ENCODE measurements at regions not wholly inside any gene's neighbourhood (a gene's known extent, or its start where the extent isn't known, plus 50 kb on each side); places are given as distances from the start of the nearest gene placed in this dataset.

DNA sequence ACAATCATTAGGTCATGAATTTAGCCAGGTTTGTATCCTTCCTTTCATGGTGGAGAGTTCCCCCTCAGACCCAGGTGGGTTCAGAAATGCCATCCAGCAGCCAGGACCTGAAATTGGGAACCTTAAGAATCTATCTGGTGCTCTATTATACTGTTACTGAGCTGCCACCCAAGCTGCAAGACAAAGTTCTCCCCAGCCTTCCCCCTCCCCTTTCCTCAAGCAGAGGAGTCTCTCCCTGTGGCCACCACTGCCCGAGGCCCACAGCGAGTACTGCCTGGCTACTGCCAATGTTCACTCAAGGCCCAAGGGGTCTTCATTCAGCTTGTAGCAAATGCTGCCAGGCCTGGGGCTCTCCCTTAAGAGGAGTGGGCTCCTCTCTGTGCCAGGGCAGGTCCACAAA is 133.8 kb downstream of the TMEM38B start:
- DNase-seq = no peak

DNA sequence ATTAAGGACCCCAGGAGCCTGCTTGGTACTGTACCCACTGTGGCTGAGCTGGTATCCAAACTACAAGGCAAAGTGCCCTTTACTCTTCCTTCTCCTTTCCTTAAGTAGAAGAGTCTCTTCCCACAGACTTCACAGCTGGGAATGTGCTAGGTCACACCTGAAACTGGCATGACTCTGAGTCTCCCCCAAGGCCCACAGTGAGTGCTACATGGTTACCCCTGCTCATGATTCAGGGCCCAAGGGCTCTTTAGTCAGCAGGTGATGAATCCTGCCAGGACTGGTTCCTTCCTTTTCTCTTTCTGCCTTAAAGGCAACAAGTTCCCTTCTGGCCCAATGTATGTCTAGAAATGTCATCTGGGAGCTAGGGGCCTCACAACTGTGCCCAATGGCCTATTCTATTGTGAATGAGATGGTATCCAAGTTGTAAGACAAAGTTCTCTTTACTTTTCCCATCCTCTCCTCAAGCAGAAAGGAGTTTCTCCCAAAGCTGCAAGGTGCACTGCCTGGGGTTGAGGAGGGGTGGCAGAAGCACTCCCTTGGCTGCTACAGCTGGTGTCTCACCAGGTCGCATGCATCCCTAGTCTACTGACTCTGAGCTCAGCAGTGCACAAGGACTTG is 134.4 kb downstream of the TMEM38B start:
- no peak for DNase-seq

DNA sequence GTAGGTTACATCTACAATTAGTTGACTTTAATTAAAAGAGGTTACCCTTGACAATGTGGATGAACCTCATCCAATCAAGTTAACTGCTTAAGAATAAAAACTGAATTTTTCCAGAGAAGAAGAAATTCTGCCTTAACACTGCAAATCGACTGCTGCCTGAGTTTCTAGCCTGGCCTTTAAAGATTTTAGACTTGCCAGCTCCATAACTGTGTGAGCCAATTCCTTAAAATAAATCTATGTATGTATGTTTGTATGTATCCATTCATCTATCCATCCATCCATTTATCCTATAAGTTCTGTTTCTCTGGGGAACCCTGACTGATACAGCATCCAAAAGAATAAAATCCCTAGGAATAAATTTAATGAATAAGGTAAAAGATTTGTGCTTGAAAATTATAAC is 136.1 kb downstream of the TMEM38B start:
- no peak for DNase-seq

DNA sequence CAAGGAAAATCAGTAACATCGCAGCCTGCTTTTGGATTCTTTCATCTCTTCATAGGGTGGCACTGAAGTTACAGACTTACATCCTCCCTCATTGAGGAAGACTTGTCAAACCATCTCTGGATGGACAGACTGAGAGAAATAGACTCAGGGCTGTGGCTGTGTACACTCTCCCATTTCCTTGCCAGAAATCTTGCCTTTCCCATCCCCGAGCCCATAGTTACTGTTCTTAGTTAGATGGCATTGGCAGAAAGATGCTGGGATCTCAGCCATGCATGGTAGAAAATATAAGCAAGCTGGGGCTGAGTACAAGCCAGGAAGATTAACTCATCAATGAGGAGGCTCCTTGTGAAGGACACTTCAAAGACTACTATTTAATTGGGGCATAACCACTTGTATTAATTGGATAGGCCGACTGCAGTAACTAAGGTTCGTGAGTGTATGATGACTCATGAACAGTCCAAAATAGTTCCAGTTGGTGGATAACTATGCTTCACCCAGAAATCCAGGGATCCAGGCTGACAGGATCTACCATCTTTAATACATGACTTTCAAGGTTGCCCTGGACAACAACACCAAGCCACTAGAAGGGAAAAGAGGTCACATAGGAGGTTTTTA is 137.9 kb downstream of the TMEM38B start:
- DNase-seq = no peak

DNA sequence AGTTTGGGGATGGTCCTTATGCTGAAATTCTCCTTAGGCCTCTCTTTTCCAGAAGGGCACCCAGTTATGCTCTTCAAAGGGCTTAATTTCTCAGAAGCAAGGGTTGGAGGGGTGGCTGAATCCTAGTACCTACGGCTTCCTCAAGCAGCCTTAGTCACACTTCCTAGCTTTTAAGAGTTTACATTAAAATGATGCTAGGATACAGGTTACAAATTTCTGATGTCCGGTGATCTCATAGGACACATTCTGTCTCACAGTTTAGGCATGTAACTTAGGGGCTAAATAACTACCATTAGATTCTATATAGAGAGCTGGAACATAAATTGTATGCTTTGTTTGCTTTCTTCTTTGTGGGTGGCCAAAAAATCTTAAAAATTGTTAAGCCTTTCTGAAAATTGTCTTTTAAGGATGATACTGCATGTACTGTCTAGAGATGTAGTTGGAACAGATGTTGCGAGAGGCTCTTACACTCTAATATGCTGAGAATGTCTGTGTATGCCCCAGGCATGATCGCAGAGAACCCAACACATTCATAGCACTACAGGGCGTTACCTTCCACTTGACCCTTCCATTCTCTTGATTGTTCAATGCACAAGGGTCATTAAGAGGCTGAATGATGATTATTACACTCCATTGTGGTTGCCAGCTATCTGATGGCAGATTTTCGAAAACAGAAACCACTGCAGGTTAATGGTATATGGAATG is 139.1 kb downstream of the TMEM38B start:
- no peak for DNase-seq

DNA sequence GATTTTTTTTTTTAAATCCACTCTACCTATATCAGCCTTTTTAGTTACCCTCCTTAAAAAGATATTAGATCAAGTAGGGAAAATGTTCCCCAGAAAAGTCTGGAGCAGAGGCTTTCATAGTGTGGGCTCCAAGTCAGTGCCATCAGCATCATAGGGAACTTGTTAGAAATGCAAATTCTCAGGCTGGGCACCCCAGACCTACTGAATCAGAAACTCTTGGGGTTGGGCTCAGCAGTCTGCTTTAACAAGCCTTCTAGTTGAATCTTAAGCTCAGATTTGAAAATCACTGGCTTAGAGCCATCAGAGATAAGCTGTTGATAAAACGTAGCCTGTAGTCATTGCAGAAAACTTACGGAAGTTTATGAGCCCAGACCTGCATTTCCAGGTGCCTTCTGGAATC is 140.1 kb downstream of the TMEM38B start:
- no peak for DNase-seq

DNA sequence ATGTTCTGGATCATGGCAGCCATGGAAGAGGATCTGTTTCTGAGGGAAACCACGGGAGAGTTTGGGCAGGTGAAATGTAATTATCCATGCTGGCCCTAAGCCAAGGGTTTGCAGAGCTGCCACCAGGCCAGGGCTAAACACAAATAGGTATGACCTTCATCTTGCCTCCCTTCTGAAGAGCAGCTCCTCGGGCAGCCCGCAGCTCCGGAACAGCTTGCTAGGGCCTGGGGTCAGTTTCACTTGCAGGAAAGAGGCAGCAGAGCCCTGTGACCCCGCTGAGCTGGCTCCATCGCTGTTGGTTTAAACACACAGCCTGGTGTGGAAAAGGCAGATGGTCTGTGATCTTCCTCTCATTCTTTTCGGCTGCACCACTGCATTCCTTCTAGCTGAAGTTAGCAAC is 141.4 kb downstream of the TMEM38B start:
- DNase-seq = peak; percentile 42

DNA sequence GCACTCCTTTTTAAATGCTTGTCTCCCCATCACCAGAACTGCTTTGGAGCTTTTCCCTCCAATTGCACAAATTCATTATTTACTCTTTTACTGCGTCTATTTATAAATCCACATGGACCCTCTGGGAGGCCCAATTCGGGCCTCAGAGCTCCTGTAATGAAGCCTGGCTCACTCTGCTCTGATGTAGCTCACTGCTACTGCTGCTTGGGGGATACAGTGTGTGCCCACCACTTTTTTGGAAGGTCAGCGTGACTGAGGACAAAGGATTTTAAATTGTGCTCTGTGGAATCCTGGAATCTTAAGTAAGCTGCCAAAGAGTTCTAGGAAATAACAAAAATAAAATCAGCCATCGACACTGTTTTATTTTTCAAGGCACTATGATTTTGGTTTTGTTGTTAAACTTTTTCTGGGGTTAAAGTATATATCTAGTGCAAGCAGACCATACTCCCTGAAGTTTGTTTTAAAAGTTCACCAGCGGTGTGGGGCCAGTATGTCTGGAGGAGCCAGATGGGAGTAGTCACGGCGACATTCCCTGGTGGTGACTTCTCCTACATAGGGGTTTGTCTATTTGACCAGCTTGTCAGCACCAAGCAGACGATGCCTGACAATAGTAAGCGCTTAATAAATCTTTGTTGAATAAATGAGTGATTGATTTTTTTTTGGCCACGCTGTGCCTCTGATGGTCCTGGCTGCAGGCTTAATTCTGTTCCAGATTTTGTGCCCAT is 142.8 kb downstream of the TMEM38B start:
- DNase-seq = no peak

DNA sequence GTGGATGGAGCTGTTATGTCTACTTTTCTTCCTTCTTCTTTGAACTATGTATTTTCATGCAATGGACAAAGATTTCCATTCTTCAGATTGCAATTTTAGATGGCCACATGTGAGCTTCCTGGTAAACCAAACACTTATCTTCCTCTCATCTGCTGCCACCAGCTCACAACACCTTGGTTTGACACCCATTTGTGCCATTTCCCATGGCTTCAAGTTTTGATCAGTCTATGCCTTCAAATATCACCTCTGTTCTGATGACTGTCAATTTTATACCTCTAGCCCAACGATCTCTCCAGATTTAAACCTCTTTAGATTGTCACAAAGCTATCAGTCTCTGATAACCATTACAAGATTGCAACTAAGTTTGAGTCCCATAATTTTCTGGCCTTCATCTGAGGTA is 147.2 kb downstream of the TMEM38B start:
- no peak for DNase-seq

DNA sequence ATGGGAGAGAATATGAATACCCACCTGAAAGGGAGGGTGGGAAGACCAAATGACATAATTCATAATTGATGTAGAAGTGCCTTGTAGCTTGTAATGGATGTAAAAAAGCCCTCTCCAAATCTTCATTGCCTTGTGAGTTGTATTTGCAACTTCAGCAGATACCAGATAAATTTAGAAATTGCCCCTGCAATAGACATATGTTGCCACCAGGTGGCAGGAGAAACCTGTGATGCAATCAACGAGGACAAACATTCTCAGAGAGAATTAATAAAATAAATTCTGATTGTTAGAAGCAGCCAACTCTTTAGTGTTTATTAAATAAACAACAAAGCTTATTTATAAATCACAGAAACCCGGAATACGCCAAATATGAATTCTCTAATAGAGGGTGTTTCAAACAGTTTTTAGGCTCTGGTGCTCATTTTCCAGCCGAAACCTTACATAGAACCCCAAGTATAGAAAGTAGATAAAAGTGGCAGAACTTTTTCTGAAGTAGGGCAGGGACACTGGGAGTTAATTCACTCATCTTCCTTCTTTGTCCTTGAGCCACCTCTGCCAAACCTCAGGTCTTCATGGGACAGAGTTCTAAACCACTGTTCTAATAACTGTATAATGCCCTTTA is 147.8 kb downstream of the TMEM38B start:
- DNase-seq = no peak

DNA sequence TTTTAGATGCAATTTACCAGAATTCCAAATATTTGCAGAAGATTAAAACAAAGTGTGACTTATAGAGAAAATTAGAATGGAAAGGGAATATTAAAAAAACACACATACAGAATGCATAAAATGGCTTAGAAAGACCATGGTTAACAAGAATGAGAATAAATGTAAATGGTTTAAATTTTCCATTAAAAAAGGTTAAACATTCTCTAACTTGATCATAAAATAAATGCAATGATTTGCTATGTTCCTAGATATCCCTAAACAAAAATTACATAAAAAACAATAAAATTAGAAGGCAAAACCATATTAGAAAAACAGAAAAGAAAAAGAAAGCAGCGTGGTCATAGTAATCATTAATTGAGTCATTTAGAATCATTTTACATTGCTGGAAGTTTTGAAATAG is 152.5 kb downstream of the TMEM38B start:
- no peak for DNase-seq

DNA sequence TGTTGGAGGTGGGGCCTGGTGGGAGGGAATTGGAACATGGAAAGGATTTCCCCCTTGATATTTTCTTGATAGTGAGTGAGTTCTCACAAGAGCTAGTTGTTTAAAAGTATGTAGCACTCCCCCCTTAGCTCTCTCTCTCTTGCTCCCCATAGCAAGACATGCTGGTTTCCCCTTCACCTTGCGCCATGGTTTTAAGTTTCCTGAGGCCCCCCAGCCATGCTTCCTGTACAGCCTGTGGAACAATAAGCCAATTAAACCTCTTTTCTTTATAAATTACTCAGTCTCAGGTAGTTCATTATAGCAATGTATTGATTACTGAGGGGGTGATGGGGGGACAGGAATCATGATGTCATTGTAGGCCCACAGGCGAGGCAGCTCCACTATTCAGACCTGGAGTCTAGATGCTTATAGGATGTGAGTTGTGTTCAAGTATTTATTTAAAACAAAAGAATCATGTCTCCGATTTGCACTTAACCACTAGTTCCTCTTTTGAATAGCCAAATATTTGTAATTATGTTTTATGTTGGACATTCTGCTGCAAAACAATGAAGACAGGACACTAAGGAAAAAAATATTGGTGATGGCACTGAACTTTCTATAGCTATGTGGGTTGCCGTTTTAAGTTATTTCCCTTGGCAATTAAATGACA is 156.6 kb downstream of the TMEM38B start:
- DNase-seq = no peak

DNA sequence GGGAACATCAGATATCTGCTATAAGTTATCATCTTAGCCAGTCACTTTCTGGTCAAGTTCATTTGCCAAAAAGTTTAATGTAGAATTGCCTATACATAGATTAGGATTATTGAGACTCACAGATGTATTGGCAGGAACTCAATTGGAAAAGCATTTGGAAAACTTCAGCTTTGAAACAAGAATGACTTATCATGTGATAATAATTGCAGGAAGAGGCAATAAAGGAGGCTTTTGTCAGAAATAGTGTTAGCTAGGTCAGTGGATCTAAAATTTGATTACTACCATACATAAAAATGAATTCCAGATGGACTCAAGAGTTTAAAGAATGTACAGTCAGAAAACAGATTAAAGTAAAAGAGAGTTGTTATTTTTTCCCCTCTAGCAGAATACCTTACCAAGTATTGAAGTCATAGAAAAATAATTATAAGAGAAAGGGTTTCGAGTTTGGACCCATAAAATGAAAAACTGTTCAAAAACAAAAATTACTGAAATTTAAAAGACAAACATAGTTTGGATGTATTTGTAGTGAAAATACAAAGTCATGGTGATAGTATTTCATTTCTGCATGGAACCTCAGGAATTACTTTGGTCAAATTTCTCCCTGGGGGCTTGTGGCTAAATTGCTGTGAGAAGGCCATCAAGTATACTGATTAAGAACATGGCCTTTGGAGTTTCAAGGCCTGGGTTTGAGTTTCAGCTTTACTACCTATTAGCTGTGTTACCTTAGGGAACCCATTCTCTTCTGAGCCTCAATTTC is 159.9 kb downstream of the TMEM38B start:
- DNase-seq = no peak

DNA sequence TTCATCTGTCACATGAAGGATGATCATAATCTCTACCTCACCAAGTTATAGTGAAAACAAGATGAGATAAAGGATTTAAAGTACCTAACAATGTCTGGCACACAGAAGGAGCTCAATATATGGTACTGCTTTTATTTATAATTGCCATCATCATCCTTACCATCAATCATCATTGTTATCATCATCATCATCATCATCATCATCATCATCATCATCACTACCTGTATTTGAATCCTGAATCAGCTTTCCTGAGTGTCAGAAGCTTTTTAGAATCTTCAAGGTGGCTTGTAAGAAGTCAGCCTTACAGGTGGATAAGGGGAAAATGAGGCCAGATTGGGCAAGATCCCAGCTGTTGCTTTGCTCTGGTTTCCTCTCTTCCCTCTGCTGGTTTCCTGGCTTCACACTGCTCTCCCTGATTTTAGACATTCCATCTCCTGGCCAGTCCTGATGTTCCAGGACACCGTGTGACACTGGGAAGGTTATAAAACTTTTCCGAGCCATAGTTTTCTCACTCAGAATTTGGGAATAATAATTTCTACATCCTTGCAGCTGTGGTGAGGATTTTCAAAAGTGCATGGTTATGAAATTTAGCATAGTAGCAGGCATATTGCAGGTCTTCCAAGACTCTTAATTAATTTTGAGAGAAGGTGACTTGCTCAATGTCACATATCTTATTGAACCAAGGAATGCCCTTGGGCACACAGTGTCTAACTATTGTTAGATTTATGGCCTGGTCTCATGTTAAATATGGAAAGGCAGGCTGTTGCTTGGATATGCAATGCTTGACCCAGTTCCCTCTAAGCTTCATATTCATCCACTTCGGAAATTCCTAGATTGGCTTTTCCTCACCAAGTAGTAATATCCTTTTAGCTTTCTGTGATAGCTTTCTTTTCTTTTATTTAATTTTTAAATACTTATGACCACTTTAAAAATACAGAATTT is 160.7 kb downstream of the TMEM38B start:
- DNase-seq = no peak

DNA sequence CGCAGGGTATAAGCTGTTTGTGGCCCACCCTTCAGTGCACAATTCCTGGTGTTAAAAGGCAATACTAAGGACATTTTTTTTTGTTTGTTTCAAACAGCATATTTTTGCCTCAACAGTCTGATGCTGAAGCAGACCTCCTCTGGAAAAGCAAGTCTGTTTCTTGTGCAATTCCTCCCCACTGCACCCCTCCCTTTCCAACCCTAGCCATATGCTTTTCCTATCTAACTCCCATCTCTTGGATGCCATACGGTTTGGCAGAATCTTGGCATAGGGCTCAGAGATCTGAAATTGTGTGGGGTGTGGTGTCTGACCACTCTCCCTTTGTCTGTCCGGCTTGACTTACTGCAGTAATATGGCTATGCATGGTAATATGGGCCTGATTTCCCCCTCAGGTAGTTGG is 161.6 kb downstream of the TMEM38B start:
- DNase-seq = peak; percentile 75

DNA sequence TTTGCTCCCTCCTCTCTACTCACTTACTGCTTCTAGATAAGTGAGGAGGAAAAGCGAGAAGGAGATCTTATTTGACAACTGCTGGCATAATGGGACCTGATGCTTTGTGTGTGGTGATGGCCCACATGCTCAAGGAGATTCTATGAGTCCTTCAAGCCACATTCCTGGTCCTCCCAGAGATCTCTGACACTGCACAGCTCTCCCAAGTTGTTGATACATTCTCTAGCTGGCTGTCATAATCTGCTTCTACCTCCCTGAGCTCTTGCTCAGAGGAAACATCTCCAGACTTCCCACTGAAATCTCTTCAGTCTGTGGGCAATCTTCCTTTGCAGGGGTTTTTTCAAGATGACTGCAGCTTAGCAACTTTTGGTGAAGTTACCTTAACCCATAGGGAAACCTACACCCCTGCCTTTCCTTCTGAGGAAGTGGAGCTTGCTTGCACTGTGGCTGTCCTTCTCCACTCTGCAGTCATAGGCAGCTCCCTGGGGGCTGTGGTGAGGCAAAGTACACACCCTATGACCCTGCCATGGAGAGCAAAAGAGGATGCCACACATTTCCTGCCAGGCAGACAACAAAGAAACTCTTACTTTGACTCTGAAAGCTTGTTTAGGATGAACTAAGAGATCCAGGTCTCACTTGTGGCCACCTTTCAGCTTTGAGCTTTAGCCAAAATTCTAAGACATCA is 163.8 kb downstream of the TMEM38B start:
- no peak for DNase-seq

DNA sequence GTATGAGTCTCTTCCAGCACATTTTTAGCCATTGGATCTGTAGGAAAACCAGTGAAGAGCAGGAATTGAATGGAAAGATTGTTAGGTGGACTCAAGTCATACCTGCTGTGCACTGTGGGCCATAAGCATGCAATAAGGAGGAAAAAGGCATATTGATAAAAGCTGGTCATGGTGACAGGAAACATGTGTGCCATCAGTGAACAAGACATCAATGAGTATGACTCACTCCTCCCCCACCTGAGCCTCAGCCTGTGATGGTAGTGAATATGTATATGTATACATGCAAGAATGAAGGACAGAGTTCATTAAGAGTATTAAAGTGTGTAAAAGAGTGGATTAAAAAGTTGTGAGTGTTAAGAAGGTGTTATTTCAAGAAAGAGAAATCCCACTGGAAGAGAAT is 164.5 kb downstream of the TMEM38B start:
- DNase-seq = no peak

DNA sequence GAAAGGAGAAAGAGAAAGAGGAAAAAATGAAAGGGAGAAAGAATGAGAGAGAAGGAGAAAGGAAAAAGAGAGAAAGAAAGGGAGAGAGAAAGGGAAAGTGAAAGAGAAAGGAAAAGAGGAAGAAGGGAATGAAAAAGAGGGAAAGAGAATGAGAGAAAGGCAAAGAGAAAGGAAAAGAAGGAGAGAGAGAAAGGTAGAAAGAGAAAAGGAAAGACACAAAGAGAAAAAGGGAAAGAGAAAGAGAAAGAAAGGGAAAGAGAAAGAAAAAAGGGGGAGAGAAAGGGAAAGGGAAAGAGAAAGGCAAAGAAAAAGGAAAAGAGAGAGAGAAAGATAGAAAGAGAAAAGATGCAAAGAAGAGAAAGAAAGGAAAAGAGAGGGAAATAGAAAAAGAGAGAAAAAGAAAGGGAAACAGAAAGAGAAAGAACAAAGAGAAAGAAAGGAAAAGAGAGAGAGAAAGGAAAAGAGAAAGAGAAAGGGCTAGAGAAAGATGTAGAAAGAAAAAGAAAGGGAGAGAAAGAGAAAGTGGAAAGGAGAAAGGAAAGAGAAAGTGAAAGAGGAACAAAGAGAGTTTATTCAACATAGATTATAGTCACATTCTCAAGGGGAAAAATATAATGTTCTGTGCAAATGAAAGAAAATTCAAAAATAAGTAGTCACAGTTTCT is 165.2 kb downstream of the TMEM38B start:
- DNase-seq = no peak

DNA sequence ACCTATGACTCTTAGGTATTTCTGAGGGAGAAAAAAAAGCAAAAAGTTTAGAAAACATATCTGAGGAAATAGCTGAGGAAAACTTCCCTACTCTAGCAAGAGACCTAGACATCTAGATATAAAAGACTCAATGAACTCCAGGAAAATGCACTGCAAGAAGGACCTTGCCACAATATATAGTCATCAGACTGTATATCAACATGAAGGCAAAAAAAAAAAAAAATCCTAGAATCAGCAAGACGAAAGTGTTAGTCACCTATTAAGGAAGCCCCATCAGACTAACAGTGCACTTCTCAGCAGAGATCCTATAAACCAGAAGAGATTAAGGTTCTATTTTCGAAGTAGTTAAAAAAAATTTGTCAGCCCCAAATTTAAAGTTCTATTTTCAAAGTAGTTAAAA is 166.2 kb downstream of the TMEM38B start:
- DNase-seq = no peak

DNA sequence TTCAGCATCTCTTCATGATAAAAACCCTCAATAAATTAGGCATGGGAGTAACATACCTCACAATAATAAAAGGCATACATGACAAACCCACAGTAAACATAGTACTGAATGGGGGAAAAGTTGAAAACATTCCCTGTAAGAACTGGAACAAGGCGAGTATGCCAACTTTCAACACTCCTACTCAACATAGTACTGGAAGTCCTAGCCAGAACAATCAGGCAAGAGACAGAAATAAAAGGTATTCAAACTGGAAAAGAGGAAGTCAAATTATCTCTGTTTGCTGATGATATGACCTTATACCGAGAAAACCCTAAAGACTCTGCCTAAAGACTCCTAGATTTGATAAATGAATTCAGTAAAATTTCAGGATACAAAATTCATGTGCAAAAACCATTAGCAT is 167.6 kb downstream of the TMEM38B start:
- no peak for DNase-seq
